Loucy (cell line): ENCODE measurements at regions not wholly inside any gene's neighbourhood (a gene's known extent, or its start where the extent isn't known, plus 50 kb on each side); places are given as distances from the start of the nearest gene placed in this dataset.

Experiments
- CTCF ChIP-seq: fragments of 200-600 bp; sonication (generic); conservative IDR thresholded peaks from 2 replicates; pipeline ENCODE4 v1.5.1; 2014; ENCODE audit warnings: mild to moderate bottlenecking, antibody characterized with exemption, low read length
- EZH2phosphoT487 ChIP-seq: fragments of 200-600 bp; IDR thresholded peaks from 2 replicates; pipeline ENCODE4 v1.6.1; 2018; ENCODE audit warnings: antibody characterized with exemption, mild to moderate bottlenecking, moderate library complexity, borderline replicate concordance

GRCh38 chr13:90654970-90655369 lies 692.5 kb upstream of the MIR17HG start:
- TF ChIP-seq CTCF, result no peak
- TF ChIP-seq EZH2phosphoT487, result no peak
